ENCODE measurements at regions not wholly inside any gene's neighbourhood (a gene's known extent, or its start where the extent isn't known, plus 50 kb on each side); places are given as distances from the start of the nearest gene placed in this dataset.
"Not testable (repeated sequence)": the region's sequence is repeated elsewhere in the genome, so short reads cannot be mapped to it uniquely, and the experiment has no call there.

DNA sequence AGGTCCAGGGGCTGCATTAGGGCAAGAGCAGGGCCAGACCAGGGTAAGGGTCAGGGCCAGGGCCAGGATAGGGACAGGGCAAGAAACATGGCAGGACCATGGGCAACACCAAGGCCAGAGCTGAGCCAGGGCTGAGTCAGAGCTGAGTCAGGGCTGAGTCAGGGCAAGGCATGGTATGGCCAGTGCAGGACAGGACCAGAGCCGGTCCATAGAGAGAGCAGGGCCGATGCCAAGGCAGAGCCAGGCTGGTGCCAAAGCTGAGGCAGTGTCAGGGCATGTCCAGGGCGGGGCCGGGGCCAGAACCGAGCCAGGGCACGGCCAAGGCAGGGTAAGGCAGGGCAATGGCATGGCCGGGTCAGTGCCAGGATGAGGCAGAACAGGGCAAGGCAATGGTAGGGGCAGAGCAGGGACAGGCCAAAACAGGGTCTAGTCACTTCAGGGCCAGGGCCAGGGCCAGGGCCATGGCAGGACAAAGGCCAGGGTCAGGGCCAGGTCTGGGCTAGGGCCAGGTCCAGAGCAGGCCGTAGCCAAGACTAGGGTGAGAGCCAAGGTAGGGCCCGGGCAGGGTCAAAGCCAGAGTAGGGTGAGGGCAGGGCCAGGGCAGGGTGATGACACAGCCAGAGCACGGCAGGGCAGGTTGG, 152.8 kb downstream of the LIPI start:
- TF ChIP-seq POLR2A (IDR thresholded peaks at IDR 0.05): not testable (repeated sequence)
- TF ChIP-seq, protein P1, sequence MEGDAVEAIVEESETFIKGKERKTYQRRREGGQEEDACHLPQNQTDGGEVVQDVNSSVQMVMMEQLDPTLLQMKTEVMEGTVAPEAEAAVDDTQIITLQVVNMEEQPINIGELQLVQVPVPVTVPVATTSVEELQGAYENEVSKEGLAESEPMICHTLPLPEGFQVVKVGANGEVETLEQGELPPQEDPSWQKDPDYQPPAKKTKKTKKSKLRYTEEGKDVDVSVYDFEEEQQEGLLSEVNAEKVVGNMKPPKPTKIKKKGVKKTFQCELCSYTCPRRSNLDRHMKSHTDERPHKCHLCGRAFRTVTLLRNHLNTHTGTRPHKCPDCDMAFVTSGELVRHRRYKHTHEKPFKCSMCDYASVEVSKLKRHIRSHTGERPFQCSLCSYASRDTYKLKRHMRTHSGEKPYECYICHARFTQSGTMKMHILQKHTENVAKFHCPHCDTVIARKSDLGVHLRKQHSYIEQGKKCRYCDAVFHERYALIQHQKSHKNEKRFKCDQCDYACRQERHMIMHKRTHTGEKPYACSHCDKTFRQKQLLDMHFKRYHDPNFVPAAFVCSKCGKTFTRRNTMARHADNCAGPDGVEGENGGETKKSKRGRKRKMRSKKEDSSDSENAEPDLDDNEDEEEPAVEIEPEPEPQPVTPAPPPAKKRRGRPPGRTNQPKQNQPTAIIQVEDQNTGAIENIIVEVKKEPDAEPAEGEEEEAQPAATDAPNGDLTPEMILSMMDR (IDR thresholded peaks at IDR 0.05 in 4 of 5, conservative IDR thresholded peaks at IDR 0.05 in 1 of 5): not testable (repeated sequence)

All from gastrocnemius medialis (tissue), 4 donors.